Caco-2 (cell line): ENCODE measurements at regions not wholly inside any gene's neighbourhood (a gene's known extent, or its start where the extent isn't known, plus 50 kb on each side); places are given as distances from the start of the nearest gene placed in this dataset.

Experiments used
- BruUV-seq: library from RNA; stranded (reverse); fragments of 400-500 nt; replicated peaks from 2 replicates; lab custom pipeline; 2021; lab: Mats Ljungman, UMichigan
- CTCF ChIA-PET: fragments of 300-600 bp; sonication (Branson Sonifier 250); formaldehyde crosslinking; loops from one replicate; lab custom pipeline; 2022; ENCODE audit warnings: antibody characterized with exemption; lab: Charles Lee
- POLR2A ChIA-PET: fragments of 300-600 bp; sonication (Branson Sonifier 250); formaldehyde crosslinking; loops from one replicate; lab custom pipeline; 2022; ENCODE audit warnings: antibody characterized with exemption; lab: Charles Lee
- DNase-seq, 2 experiments: peaks; one replicate each; pipeline versions ENCODE4 v3.0.0 to v3.0.0-alpha.2; 2020 to 2022
- H3K27me3 ChIP-seq: replicated peaks from 2 replicates; pipeline ENCODE4 v1.6.0; 2011; ENCODE audit warnings: low read length; ENCODE audit not compliant: control insufficient read depth, insufficient read depth
- H3K36me3 ChIP-seq: 2 replicates; pipeline ENCODE4 v1.5.1; 2011; ENCODE audit warnings: low read length; ENCODE audit not compliant: control insufficient read depth, insufficient read depth
- H3K4me1 ChIP-seq: fragments of 250-450 bp; sonication (Bioruptor Pico); 2 replicates; pipeline ENCODE4 v1.5.1; 2020; ENCODE audit warnings: mild to moderate bottlenecking
- H3K4me3 ChIP-seq: 2 replicates; pipeline ENCODE4 v1.5.1; 2011; ENCODE audit warnings: low read depth, mild to moderate bottlenecking, control low read depth, low read length
- H3K9me3 ChIP-seq: fragments of 250-450 bp; sonication (Bioruptor Pico); 2 replicates; pipeline ENCODE4 v1.5.1; 2020; ENCODE audit warnings: mild to moderate bottlenecking, moderate library complexity
- H3K27ac Mint-ChIP-seq: one replicate; pipeline ENCODE4 v1.8.0; 2022; ENCODE audit warnings: mixed read lengths; ENCODE audit not compliant: unreplicated experiment
- H3K27me3 Mint-ChIP-seq: one replicate; pipeline ENCODE4 v1.8.0; 2022; ENCODE audit warnings: mixed read lengths; ENCODE audit not compliant: insufficient read depth, unreplicated experiment
- H3K36me3 Mint-ChIP-seq: one replicate; pipeline ENCODE4 v1.8.0; 2022; ENCODE audit warnings: mild to moderate bottlenecking, mixed read lengths; ENCODE audit not compliant: insufficient read depth, unreplicated experiment
- H3K4me1 Mint-ChIP-seq: one replicate; pipeline ENCODE4 v1.8.0; 2022; ENCODE audit warnings: low read depth, mixed read lengths; ENCODE audit not compliant: unreplicated experiment
- H3K4me3 Mint-ChIP-seq: one replicate; pipeline ENCODE4 v1.8.0; 2022; ENCODE audit warnings: mild to moderate bottlenecking, moderate library complexity, mixed read lengths; ENCODE audit not compliant: unreplicated experiment
- H3K9me3 Mint-ChIP-seq: one replicate; pipeline ENCODE4 v1.8.0; 2022; ENCODE audit warnings: mixed read lengths; ENCODE audit not compliant: unreplicated experiment
- CTCF ChIP-seq, 2 experiments: fragments of 200-600 bp in 1 of 2; IDR thresholded peaks; 1 replicate in 1 of 2; 2 replicates in 1 of 2; pipeline versions ENCODE4 v1.5.1 to v1.8.0; 2011 to 2022; ENCODE audit warnings: antibody characterized with exemption in 1 of 2, control low read depth in 1 of 2, inconsistent platforms in 1 of 2, low read depth in 1 of 2, low read length in 1 of 2, mild to moderate bottlenecking in 1 of 2, moderate library complexity in 1 of 2; ENCODE audit not compliant: insufficient read depth in 1 of 2, severe bottlenecking in 1 of 2, unreplicated experiment in 1 of 2
- intact Hi-C: fragments of 100-400 bp; cut with micrococcal nuclease; formaldehyde crosslinking; loops from one replicate; pipeline ENCODE4 v1.10.0; 2022; ENCODE audit not compliant: unreplicated experiment

GRCh38 chr3:72354486-72354885 is 493.8 kb downstream of the SHQ1 start:
- no peak overlapping the region for H3K27ac Mint-ChIP-seq
- ChIA-PET CTCF (no interaction called here), POLR2A (no interaction called here)
- H3K4me3 ChIP-seq, result no peak overlapping the region
- peaks cover 7% of the 10 kb centered on the region for H3K4me1 Mint-ChIP-seq
- DNase-seq, result no peak
- no peak for TF ChIP-seq CTCF (IDR thresholded peaks at IDR 0.05; ENCODE audit: insufficient read depth in 1 of 2, low read depth in 1 of 2, low read length in 1 of 2, severe bottlenecking in 1 of 2, unreplicated experiment in 1 of 2)
- H3K4me1 ChIP-seq, result peaks cover 11% of the 10 kb centered on the region
- BruUV-seq, result no TSS peak
- no peak overlapping the region for H3K4me3 Mint-ChIP-seq
- no peaks in the 10 kb centered on the region for H3K36me3 Mint-ChIP-seq
- H3K9me3 ChIP-seq, result no peaks in the 10 kb centered on the region
- H3K9me3 Mint-ChIP-seq, result no peaks in the 10 kb centered on the region
- H3K27me3 ChIP-seq, result no peaks in the 10 kb centered on the region
- no peaks in the 10 kb centered on the region for H3K27me3 Mint-ChIP-seq
- intact Hi-C loops, result no loop called here
- H3K36me3 ChIP-seq, result no peaks in the 10 kb centered on the region

- ChIA-PET CTCF (no interaction called here), POLR2A (no interaction called here)
- H3K9me3 Mint-ChIP-seq, result no peaks in the 10 kb centered on the region
- no peak overlapping the region for H3K4me3 Mint-ChIP-seq
- H3K36me3 Mint-ChIP-seq, result no peaks in the 10 kb centered on the region
- no peak overlapping the region for H3K27ac Mint-ChIP-seq
- H3K4me1 ChIP-seq, result peaks cover 11% of the 10 kb centered on the region
- no peaks in the 10 kb centered on the region for H3K27me3 Mint-ChIP-seq
- H3K9me3 ChIP-seq, result no peaks in the 10 kb centered on the region
- no peak overlapping the region for H3K4me3 ChIP-seq
- H3K27me3 ChIP-seq, result no peaks in the 10 kb centered on the region
- intact Hi-C loops, result no loop called here
- no TSS peak for BruUV-seq
- H3K4me1 Mint-ChIP-seq, result peaks cover 7% of the 10 kb centered on the region
- no peak for DNase-seq
- no peaks in the 10 kb centered on the region for H3K36me3 ChIP-seq
- TF ChIP-seq CTCF (IDR thresholded peaks at IDR 0.05; ENCODE audit: insufficient read depth in 1 of 2, low read depth in 1 of 2, low read length in 1 of 2, severe bottlenecking in 1 of 2, unreplicated experiment in 1 of 2), result no peak
Measured at GRCh38 chr3:72353236-72354128, 494.8 kb downstream of the SHQ1 start.

- no peaks in the 10 kb centered on the region for H3K27me3 Mint-ChIP-seq
- H3K27ac Mint-ChIP-seq, result peak overlapping the region; percentile 56
- Histone ChIP-seq H3K36me3 (no peaks in the 10 kb centered on the region), H3K9me3 (no peaks in the 10 kb centered on the region), H3K27me3 (no peaks in the 10 kb centered on the region), H3K4me1 (peaks cover 21% of the 10 kb centered on the region), H3K4me3 (no peak overlapping the region)
- DNase-seq, result no peak
- BruUV-seq, result no TSS peak
- no peak overlapping the region for H3K4me3 Mint-ChIP-seq
- peaks cover 7% of the 10 kb centered on the region for H3K4me1 Mint-ChIP-seq
- H3K36me3 Mint-ChIP-seq, result no peaks in the 10 kb centered on the region
- H3K9me3 Mint-ChIP-seq, result no peaks in the 10 kb centered on the region
- ChIA-PET POLR2A (no interaction called here), CTCF (no interaction called here)
- no peak for TF ChIP-seq CTCF (IDR thresholded peaks at IDR 0.05; ENCODE audit: insufficient read depth in 1 of 2, low read depth in 1 of 2, low read length in 1 of 2, severe bottlenecking in 1 of 2, unreplicated experiment in 1 of 2)
- intact Hi-C loops, result no loop called here
Measured at GRCh38 chr3:72352176-72352575, 496.1 kb downstream of the SHQ1 start.
